GM19452 (cell line): ENCODE measurements at regions not wholly inside any gene's neighbourhood (a gene's known extent, or its start where the extent isn't known, plus 50 kb on each side); places are given as distances from the start of the nearest gene placed in this dataset.

Source experiments
- ATAC-seq: cut with Tn5 transposase; IDR thresholded peaks from one replicate; pipeline ENCODE4 v1.9.1; 2021; ENCODE audit not compliant: unreplicated experiment

GRCh38 chr13:40235160-40235796 is 431.2 kb downstream of the FOXO1 start:
- no peak for ATAC-seq

- ATAC-seq: no peak
These were observed 429.8 kb downstream of the FOXO1 start for GRCh38 chr13:40236566-40237168.

- no peak for ATAC-seq
These were observed 427.7 kb downstream of the FOXO1 start for GRCh38 chr13:40238761-40239160.

GRCh38 chr13:40240293-40240692 is 426.1 kb downstream of the FOXO1 start:
- ATAC-seq: no peak

GRCh38 chr13:40241125-40241798 is 425.2 kb downstream of the FOXO1 start:
- no peak for ATAC-seq

- ATAC-seq: no peak
These were observed 423.4 kb downstream of the FOXO1 start for GRCh38 chr13:40243047-40243446.

GRCh38 chr13:40243982-40244381 is 422.5 kb downstream of the FOXO1 start:
- ATAC-seq: no peak

GRCh38 chr13:40245567-40245966 is 420.9 kb downstream of the FOXO1 start:
- ATAC-seq: no peak

- ATAC-seq: no peak
These were observed 418.6 kb downstream of the FOXO1 start for GRCh38 chr13:40247845-40248244.

GRCh38 chr13:40251343-40252032 is 415.0 kb downstream of the FOXO1 start:
- no peak for ATAC-seq

- no peak for ATAC-seq
These were observed 414.2 kb downstream of the FOXO1 start for GRCh38 chr13:40252241-40252640.

GRCh38 chr13:40252676-40253075 is 413.8 kb downstream of the FOXO1 start:
- ATAC-seq: no peak

- ATAC-seq: no peak
These were observed 412.0 kb downstream of the FOXO1 start for GRCh38 chr13:40254394-40254793.

- ATAC-seq: no peak
These were observed 410.9 kb downstream of the FOXO1 start for GRCh38 chr13:40255551-40255950.

- ATAC-seq: no peak
These were observed 406.5 kb downstream of the FOXO1 start for GRCh38 chr13:40259899-40260298.

GRCh38 chr13:40261336-40261735 is 405.1 kb downstream of the FOXO1 start:
- ATAC-seq: no peak

GRCh38 chr13:40261947-40262346 is 404.5 kb downstream of the FOXO1 start:
- no peak for ATAC-seq

- ATAC-seq: no peak
These were observed 397.4 kb downstream of the FOXO1 start for GRCh38 chr13:40269086-40269485.

- ATAC-seq: no peak
These were observed 395.7 kb downstream of the FOXO1 start for GRCh38 chr13:40270726-40271125.

- no peak for ATAC-seq
These were observed 395.1 kb downstream of the FOXO1 start for GRCh38 chr13:40271271-40271885.
